GM21447 (cell line): ENCODE measurements at regions not wholly inside any gene's neighbourhood (a gene's known extent, or its start where the extent isn't known, plus 50 kb on each side); places are given as distances from the start of the nearest gene placed in this dataset.
"Not testable (repeated sequence)": the region's sequence is repeated elsewhere in the genome, so short reads cannot be mapped to it uniquely, and the experiment has no call there.

ENCODE experiments used
- ATAC-seq: cut with Tn5 transposase; IDR thresholded peaks from one replicate; pipeline ENCODE4 v1.9.1; 2021; ENCODE audit not compliant: unreplicated experiment

- ATAC-seq: not testable (repeated sequence)
These were observed 83.2 kb downstream of the POTEB3 start for GRCh38 chr15:21357056-21357455.

- ATAC-seq: not testable (repeated sequence)
These were observed 84.4 kb downstream of the POTEB3 start for GRCh38 chr15:21355944-21356343.

- not testable (repeated sequence) for ATAC-seq
These were observed 85.7 kb downstream of the POTEB3 start for GRCh38 chr15:21354597-21354996.

DNA sequence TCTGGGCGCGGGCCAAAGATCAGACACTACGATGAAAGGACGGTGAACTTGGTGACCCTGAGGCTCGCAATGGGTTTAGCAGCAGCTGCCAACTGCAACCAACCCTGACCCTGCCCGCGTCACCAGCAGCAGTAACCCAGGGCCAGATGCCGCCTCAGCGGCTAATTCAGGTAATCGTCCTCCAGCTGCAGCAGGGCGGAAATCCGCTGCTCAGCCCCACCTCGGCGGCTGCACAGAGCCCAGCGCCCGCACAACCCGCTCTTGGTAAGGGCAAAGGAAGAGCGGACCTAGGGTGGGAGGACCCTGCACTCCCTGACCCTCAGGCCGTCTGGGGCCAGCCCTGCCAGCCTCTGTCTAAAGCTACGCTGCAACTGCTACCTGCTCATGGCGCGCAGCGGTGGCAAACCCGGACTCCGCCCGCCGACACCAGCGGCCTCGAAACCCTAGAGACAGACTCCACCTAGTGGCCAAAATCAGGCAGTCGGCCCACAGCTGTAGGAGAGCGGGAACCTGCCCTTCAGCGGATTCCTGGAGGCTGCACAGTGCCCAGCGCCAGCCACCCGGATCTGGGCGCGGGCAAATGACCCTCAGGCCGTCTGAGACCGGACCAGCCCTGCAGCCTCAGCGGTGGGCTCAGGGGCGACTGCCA is 87.5 kb downstream of the POTEB3 start:
- not testable (repeated sequence) for ATAC-seq

DNA sequence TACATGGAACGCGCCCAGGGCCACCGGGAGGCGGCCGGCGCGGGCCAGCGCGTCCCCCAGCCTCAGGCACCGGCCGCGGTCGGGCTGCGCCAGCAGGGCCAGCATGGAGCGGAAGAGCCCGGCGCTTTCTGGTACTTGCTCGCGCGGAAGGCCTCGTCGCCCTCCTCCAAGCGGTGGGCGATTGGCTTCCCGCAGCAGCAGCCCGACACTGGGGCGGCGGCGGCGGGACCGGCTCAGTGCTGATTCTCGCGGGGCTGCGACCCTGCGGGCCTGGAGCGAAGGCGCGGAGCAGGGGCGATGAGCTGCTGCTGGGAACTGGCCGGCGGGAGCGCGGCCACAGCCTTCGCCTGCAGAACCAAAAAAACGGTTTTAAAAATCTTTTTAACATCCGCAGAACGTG is 95.3 kb downstream of the POTEB3 start:
- ATAC-seq: not testable (repeated sequence)

DNA sequence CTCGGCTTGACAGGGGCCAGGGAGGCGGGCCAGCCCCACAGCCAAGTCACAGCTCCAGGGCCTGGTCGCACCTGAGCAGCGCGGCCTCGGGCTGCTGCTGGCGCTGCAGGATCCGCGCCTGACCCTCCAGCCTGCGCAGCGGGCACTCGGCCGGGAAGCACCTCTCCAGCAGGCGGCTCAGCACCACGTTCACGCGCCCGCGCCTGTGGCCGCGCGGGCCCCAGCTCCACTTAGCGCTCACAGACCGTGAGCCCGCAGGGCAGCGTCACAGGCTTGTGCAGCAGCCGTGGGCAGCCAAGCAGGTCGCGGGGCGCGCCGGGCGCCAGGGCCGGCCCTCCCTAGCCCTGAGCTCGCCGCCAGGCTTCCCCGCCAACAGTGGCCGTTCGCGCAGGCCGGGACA is 95.8 kb downstream of the POTEB3 start:
- not testable (repeated sequence) for ATAC-seq

- peak; percentile 55 for ATAC-seq
These were observed 103.3 kb downstream of the POTEB3 start for GRCh38 chr15:21337028-21337427.

DNA sequence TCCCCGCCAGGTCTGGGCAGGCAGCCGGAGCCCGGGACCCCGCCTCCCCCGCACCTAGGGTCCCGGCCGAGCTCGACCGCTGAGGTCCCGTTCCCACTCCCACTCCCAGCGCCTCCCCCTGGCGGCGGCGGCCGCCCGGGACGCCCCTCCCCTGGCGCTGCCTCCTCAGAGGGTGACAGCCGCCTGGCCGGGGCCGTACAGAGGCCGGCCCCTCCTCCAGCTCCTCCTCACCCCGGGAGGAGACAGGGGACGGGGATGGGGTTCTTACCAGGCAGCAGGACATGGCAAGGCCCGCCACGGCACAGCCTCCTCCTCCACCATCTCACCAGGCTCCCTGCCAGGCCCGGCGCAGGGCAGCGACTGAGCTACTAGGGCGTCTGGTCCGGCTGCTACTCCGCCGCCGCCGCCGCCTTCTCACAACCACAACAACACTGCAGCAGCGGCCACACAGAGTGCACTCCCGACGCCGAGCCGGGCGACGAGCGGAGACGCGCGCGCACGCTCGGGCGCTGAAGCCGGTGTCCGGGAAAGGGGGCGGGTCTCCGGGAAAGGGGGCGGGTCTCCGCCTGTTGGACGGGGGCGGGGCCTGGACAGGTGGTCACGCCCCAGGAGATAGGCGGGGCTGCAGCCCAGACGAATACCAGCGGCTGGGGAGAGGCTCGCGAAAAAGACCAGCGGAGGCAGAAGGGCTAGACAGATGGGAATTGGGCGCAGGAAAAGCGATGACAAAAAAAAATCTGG is 115.4 kb downstream of the POTEB3 start:
- ATAC-seq: not testable (repeated sequence)

DNA sequence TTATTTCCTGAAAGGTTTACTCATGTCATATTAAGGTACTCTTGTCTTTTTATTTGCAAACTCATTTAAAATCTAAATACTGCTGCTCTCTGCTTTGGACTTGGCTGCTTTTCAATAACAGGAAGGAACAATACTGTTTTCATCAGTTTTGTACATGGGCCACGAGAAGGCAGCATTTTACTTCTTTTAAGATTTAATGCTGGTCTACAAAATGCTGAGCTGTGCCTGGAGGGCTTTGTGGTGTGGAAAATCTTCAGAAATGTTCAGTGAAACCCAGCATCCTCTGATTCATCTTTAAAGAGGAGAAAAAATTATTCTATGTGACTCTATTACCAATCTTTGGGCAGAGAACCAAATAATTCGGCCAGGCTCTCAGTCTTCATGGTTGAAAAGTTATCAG is 155.9 kb downstream of the POTEB3 start:
- peak; percentile 47 for ATAC-seq

DNA sequence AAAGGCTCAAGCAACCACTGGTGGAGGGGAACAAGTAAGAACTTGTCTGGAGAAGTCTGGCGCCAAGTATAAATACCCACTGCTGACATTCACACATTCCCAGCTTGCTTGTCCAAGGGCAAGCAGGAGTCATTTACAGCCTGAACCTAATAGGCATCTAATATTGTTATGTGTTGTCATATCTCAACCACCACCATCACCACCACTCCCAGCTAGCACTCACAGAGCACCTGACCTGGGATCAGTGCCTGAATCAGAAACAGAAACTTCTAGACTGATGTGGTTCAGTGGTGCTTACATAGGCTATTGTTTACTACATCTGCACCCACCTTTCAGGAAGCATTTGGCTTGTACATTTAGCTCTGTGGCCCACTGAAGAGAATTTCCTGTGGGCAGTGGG is 157.1 kb downstream of the POTEB3 start:
- ATAC-seq: peak; percentile 93

GRCh38 chr15:21280272-21280671 is 160.0 kb downstream of the POTEB3 start:
- not testable (repeated sequence) for ATAC-seq

GRCh38 chr15:21272176-21272982 is 167.9 kb downstream of the POTEB3 start:
- peak; percentile 48 for ATAC-seq

DNA sequence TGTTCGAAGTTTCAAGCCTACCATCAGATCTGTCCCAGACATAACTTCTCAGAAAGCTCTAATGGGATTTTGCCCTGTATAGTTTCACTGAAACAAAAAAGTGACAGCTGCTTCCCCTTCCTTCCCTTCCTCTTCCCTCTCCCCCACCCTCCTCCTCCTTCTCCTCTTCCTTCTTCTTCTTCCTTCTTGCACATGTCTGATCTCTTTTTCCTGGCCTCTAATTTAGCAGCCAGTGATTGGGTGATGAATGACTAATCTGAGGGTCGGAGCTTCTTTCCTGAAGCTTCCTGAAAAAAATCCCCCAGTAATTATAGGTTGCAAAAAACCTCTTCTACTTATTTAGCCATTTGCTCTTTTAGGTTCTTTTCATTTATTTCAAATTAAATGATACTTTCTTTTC is 168.7 kb downstream of the POTEB3 start:
- no peak for ATAC-seq

DNA sequence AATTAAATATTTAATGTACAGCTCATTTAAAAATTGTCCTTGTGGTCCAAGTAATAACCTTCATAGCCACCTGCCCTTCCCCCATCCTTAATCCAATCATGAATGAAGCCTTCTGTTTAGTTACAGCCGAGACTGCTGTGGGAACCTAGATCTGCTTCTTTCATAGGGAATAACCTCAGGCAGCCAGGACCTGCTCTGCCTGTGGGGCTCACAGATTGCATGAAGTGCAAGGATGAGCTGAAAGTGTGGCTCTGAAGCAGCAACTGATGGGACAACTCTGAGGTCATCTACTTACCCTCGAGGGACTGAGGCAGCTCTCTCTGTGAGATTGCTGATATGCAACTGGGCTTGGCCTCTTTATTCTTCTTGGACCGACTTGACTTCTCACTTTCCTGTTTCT is 169.8 kb downstream of the POTEB3 start:
- ATAC-seq: no peak

- ATAC-seq: not testable (repeated sequence)
These were observed 170.6 kb downstream of the POTEB3 start for GRCh38 chr15:21269673-21270072.

DNA sequence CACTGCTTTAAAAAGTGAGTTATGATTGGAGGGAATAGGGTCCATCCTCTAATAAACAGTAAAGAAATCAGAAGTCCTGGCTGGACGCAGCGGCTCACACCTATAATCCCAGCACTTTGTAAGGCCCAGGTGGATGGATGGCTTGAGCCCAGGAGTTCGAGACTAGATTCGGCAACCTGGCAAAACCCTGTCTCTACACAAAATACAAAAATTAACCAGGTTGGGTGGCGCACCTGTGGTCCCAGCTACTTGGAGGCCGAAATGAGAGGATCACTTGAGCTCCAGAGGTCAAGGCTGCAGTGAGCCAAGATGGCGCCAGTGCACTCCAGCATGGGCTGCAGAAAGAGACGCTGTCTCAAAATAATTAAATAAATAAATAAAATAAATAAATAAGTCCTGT is 171.2 kb downstream of the POTEB3 start:
- no peak for ATAC-seq

DNA sequence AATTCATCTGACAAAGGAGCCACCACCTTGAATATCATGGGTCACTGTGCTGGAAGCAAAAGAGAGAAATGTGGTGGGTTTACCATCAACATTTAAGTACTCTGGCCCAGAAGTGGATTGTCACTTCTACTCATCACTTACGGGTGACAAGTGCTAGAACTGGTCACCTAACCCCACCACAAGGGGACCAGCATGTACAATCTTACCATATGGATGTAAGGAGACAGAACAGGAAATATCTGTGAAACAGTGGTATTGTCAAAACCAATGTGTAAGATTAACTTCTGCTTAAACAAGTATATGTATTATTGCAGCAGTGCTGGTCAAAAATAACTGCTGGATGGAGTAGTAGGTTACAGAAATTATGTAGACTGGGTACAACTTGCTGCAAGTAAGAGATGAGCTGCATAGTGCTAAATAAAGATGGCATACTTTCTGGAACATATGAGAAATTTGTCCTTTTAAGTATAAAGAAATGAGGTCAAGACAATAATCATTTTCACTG is 171.8 kb downstream of the POTEB3 start:
- ATAC-seq: no peak

DNA sequence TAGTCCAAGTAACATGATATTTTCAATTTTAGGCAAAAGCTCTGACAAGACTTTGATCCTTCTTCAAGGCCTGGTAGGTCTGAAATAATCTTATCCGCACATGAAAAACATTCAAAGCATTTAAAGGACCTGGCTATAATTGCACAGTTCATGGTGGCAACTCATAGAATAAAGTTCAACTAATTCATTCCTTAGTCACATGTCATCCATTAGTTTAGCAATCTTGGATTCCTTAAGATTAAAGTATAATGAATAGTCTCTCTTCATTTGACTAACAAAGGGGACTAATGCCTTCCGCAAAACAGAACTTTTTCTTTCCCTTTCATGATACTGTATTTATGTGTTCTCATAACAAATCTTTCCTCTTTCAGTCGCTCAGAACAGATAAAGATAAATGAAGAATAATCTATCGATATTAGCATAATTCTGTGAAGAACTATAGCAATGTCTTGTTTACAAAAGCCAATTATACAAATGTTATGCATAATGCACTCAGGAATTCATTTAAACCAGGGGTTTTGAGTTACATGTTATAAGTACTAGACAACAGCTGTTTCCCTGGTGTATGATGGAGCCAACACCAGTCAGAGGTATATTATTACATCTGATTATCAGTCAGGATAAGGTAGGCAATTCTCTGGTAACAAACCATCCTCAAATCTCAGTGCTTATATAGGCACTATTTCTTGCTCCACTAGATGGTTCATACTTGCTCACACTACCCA is 172.5 kb downstream of the POTEB3 start:
- ATAC-seq: no peak

DNA sequence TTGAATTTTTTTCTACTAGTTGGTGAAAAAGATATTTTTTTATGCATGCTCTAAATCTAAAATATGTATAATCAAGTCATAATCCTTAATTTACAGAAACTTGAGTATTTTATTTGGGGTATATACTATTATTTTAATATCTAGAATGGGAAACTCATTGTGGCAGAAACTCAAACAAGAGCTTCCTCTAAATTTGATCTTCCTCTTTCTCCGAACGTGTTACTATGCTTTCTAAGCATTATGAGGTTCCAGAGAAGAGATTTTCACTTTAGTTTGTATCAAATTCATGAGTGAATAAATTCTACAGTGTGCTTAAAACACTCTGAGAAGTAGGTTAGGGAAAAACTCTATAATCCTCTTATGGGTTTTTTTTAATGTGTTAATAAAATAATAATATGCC is 173.1 kb downstream of the POTEB3 start:
- no peak for ATAC-seq

- not testable (repeated sequence) for ATAC-seq
These were observed 174.7 kb downstream of the POTEB3 start for GRCh38 chr15:21265628-21266027.
